ENCODE measurements at regions not wholly inside any gene's neighbourhood (a gene's known extent, or its start where the extent isn't known, plus 50 kb on each side); places are given as distances from the start of the nearest gene placed in this dataset.

GRCh38 chr11:19391026-19391425 lies 150.3 kb upstream of the E2F8 start:
- Histone ChIP-seq H3K9ac (ENCODE audit: low read length) (no peak overlapping the region), H3K79me2 (ENCODE audit: insufficient read depth, low read length) (no peaks in the 10 kb centered on the region)

GRCh38 chr11:19389787-19390303 lies 149.1 kb upstream of the E2F8 start:
- TF ChIP-seq CTCF (IDR thresholded peaks at IDR 0.05; ENCODE audit: low read length) (no peak), EZH2 (IDR thresholded peaks at IDR 0.05; ENCODE audit: borderline replicate concordance, low read length) (no peak)
- no peaks in the 10 kb centered on the region; the same call in 1 of the 2 replicates for H3K27me3 ChIP-seq (ENCODE audit: insufficient read depth, low read length)
- H3K4me3 ChIP-seq (ENCODE audit: low read depth, low read length, poor library complexity, severe bottlenecking): no peak overlapping the region
- H3K79me2 ChIP-seq (ENCODE audit: insufficient read depth, low read length): no peaks in the 10 kb centered on the region
- no peak overlapping the region for H3K27ac ChIP-seq (ENCODE audit: low read depth, low read length, poor library complexity, severe bottlenecking)
- H3K9me2 ChIP-seq (ENCODE audit: low read depth, low read length): no peaks in the 10 kb centered on the region
- no peaks in the 10 kb centered on the region for H3K4me1 ChIP-seq (ENCODE audit: insufficient read depth, low read length, severe bottlenecking)
- H3K36me3 ChIP-seq (ENCODE audit: insufficient read depth, low read length): no peaks in the 10 kb centered on the region
- no peaks in the 10 kb centered on the region for H3K9me3 ChIP-seq (ENCODE audit: low read length)
- H4K20me1 ChIP-seq (ENCODE audit: insufficient read depth, low read length): no peaks in the 10 kb centered on the region
- H3F3A ChIP-seq (ENCODE audit: insufficient read depth, low read length): no peaks in the 10 kb centered on the region
- H2AFZ ChIP-seq (ENCODE audit: low read length): no peak overlapping the region
- no peak overlapping the region for H3K9ac ChIP-seq (ENCODE audit: low read length)
- no peak overlapping the region for H3K4me2 ChIP-seq (ENCODE audit: low read length)

More at GRCh38 chr11:19391026-19391425, 150.3 kb upstream of the E2F8 start:
- H3K9me3 ChIP-seq (ENCODE audit: low read length): no peaks in the 10 kb centered on the region
- H3K27ac ChIP-seq (ENCODE audit: low read depth, low read length, poor library complexity, severe bottlenecking): no peak overlapping the region
- no peaks in the 10 kb centered on the region for H4K20me1 ChIP-seq (ENCODE audit: insufficient read depth, low read length)
- H3K9me2 ChIP-seq (ENCODE audit: low read depth, low read length): no peaks in the 10 kb centered on the region
- H3K27me3 ChIP-seq (ENCODE audit: insufficient read depth, low read length): no peaks in the 10 kb centered on the region; the same call in 1 of the 2 replicates
- no peak overlapping the region for H3K4me2 ChIP-seq (ENCODE audit: low read length)
- H3K36me3 ChIP-seq (ENCODE audit: insufficient read depth, low read length): no peaks in the 10 kb centered on the region
- H3K4me3 ChIP-seq (ENCODE audit: low read depth, low read length, poor library complexity, severe bottlenecking): no peak overlapping the region
- TF ChIP-seq CTCF (IDR thresholded peaks at IDR 0.05; ENCODE audit: low read length): no peak
- no peak for TF ChIP-seq EZH2 (IDR thresholded peaks at IDR 0.05; ENCODE audit: borderline replicate concordance, low read length)
- H3F3A ChIP-seq (ENCODE audit: insufficient read depth, low read length): no peaks in the 10 kb centered on the region
- H2AFZ ChIP-seq (ENCODE audit: low read length): no peak overlapping the region
- H3K4me1 ChIP-seq (ENCODE audit: insufficient read depth, low read length, severe bottlenecking): no peaks in the 10 kb centered on the region

GRCh38 chr11:19382131-19382611 lies 141.4 kb upstream of the E2F8 start:
- H4K20me1 ChIP-seq (ENCODE audit: insufficient read depth, low read length): no peaks in the 10 kb centered on the region
- H3K36me3 ChIP-seq (ENCODE audit: insufficient read depth, low read length): no peaks in the 10 kb centered on the region
- peaks cover 4% of the 10 kb centered on the region; the same call in 1 of the 2 replicates for H3K27me3 ChIP-seq (ENCODE audit: insufficient read depth, low read length)
- H3K4me2 ChIP-seq (ENCODE audit: low read length): no peak overlapping the region
- H3K9me2 ChIP-seq (ENCODE audit: low read depth, low read length): no peaks in the 10 kb centered on the region
- no peaks in the 10 kb centered on the region for H3K79me2 ChIP-seq (ENCODE audit: insufficient read depth, low read length)
- H2AFZ ChIP-seq (ENCODE audit: low read length): no peak overlapping the region
- H3K4me1 ChIP-seq (ENCODE audit: insufficient read depth, low read length, severe bottlenecking): no peaks in the 10 kb centered on the region
- H3K27ac ChIP-seq (ENCODE audit: low read depth, low read length, poor library complexity, severe bottlenecking): no peak overlapping the region
- TF ChIP-seq EZH2 (IDR thresholded peaks at IDR 0.05; ENCODE audit: borderline replicate concordance, low read length) (no peak), CTCF (IDR thresholded peaks at IDR 0.05; ENCODE audit: low read length) (no peak)
- no peaks in the 10 kb centered on the region for H3K9me3 ChIP-seq (ENCODE audit: low read length)
- no peak overlapping the region for H3K9ac ChIP-seq (ENCODE audit: low read length)
- no peaks in the 10 kb centered on the region; the same call in 1 of the 2 replicates for H3F3A ChIP-seq (ENCODE audit: insufficient read depth, low read length)
- H3K4me3 ChIP-seq (ENCODE audit: low read depth, low read length, poor library complexity, severe bottlenecking): no peak overlapping the region

Measured in OCI-LY1 (cell line).